H9 (cell line): ENCODE measurements at regions not wholly inside any gene's neighbourhood (a gene's known extent, or its start where the extent isn't known, plus 50 kb on each side); places are given as distances from the start of the nearest gene placed in this dataset.

Experiments
- DNase-seq: peaks from one replicate; pipeline ENCODE4 v3.0.0-alpha.2; 2017
- H2AFZ ChIP-seq: one replicate; pipeline ENCODE4 v1.6.1; 2013; ENCODE audit warnings: mild to moderate bottlenecking, low read length, control low read depth, moderate library complexity
- H2AK5ac ChIP-seq: 2 replicates; pipeline ENCODE4 v1.6.1; 2013; ENCODE audit warnings: low read length, control low read depth, mixed read lengths; ENCODE audit not compliant: insufficient read length
- H2BK120ac ChIP-seq: one replicate; pipeline ENCODE4 v1.6.1; 2013; ENCODE audit warnings: low read depth, mild to moderate bottlenecking, low read length, control low read depth, inconsistent platforms; ENCODE audit not compliant: poor library complexity, severe bottlenecking
- H2BK12ac ChIP-seq: 2 replicates; pipeline ENCODE4 v1.6.1; 2013; ENCODE audit warnings: low read length, control low read depth, mixed read lengths, low read depth; ENCODE audit not compliant: insufficient read length
- H2BK15ac ChIP-seq: 2 replicates; pipeline ENCODE4 v1.6.1; 2013; ENCODE audit warnings: low read depth, low read length, control low read depth
- H2BK20ac ChIP-seq: one replicate; pipeline ENCODE4 v1.6.1; 2013; ENCODE audit warnings: low read depth, mild to moderate bottlenecking, low read length, control low read depth, inconsistent platforms; ENCODE audit not compliant: poor library complexity, severe bottlenecking
- H2BK5ac ChIP-seq: 2 replicates; pipeline ENCODE4 v1.6.1; 2013; ENCODE audit warnings: low read length, control low read depth, mixed read lengths; ENCODE audit not compliant: insufficient read length
- H3K14ac ChIP-seq: 2 replicates; pipeline ENCODE4 v1.6.1; 2013; ENCODE audit warnings: low read length, control low read depth; ENCODE audit not compliant: insufficient read depth
- H3K18ac ChIP-seq: 2 replicates; pipeline ENCODE4 v1.6.1; 2013; ENCODE audit warnings: low read depth, mild to moderate bottlenecking, mixed read lengths, low read length, control low read depth; ENCODE audit not compliant: insufficient read length
- H3K23ac ChIP-seq: 2 replicates; pipeline ENCODE4 v1.6.1; 2013; ENCODE audit warnings: low read length, control low read depth, mixed read lengths, low read depth; ENCODE audit not compliant: insufficient read length
- H3K23me2 ChIP-seq: 2 replicates; pipeline ENCODE4 v1.6.1; 2013; ENCODE audit warnings: low read depth, mild to moderate bottlenecking, mixed read lengths, low read length, control low read depth; ENCODE audit not compliant: insufficient read length, poor library complexity, severe bottlenecking
- H3K27ac ChIP-seq: 2 replicates; pipeline ENCODE4 v1.5.1; 2013; ENCODE audit warnings: low read length, control low read depth, mixed read lengths, low read depth; ENCODE audit not compliant: insufficient read length
- H3K27me3 ChIP-seq: 2 replicates; pipeline ENCODE4 v1.6.1; 2013; ENCODE audit warnings: low read length, control low read depth, inconsistent platforms; ENCODE audit not compliant: insufficient read depth
- H3K4ac ChIP-seq: 2 replicates; pipeline ENCODE4 v1.6.1; 2013; ENCODE audit warnings: low read depth, mild to moderate bottlenecking, control low read depth, inconsistent platforms, low read length, moderate library complexity
- H3K4me1 ChIP-seq: 2 replicates; pipeline ENCODE4 v1.6.1; 2013; ENCODE audit warnings: low read length, control low read depth, inconsistent platforms; ENCODE audit not compliant: insufficient read depth
- H3K4me2 ChIP-seq: 2 replicates; pipeline ENCODE4 v1.6.1; 2013; ENCODE audit warnings: low read length, control low read depth, mixed read lengths; ENCODE audit not compliant: insufficient read length, insufficient read depth
- H3K56ac ChIP-seq: 2 replicates; pipeline ENCODE4 v1.6.1; 2013; ENCODE audit warnings: low read depth, mild to moderate bottlenecking, mixed read lengths, low read length, control low read depth; ENCODE audit not compliant: insufficient read length
- H3K79me1 ChIP-seq: 2 replicates; pipeline ENCODE4 v1.6.1; 2013; ENCODE audit warnings: low read depth, mild to moderate bottlenecking, moderate library complexity, low read length, control low read depth, inconsistent platforms; ENCODE audit not compliant: insufficient read depth, poor library complexity, severe bottlenecking
- H3K79me2 ChIP-seq: 2 replicates; pipeline ENCODE4 v1.6.1; 2013; ENCODE audit warnings: low read length, control low read depth, inconsistent platforms; ENCODE audit not compliant: insufficient read depth
- H3K9ac ChIP-seq: 2 replicates; pipeline ENCODE4 v1.6.1; 2013; ENCODE audit warnings: low read length, control low read depth, mixed read lengths; ENCODE audit not compliant: insufficient read length; ENCODE audit errors: extremely low read depth
- H3K9me3 ChIP-seq: one replicate; pipeline ENCODE4 v1.6.1; 2013; ENCODE audit warnings: low read depth, low read length, inconsistent platforms; ENCODE audit not compliant: control insufficient read depth
- H3T11ph ChIP-seq: one replicate; pipeline ENCODE4 v1.6.1; 2013; ENCODE audit warnings: mild to moderate bottlenecking, low read length, control low read depth, inconsistent platforms
- H4K20me1 ChIP-seq: one replicate; pipeline ENCODE4 v1.6.1; 2013; ENCODE audit not compliant: control insufficient read depth, insufficient read length, insufficient read depth
- H4K5ac ChIP-seq: 2 replicates; pipeline ENCODE4 v1.6.1; 2013; ENCODE audit warnings: low read depth, mild to moderate bottlenecking, mixed read lengths, low read length, control low read depth; ENCODE audit not compliant: insufficient read length
- H4K8ac ChIP-seq: replicated peaks from 2 replicates; pipeline ENCODE4 v1.6.1; 2013; ENCODE audit warnings: low read length, control low read depth, mixed read lengths, low read depth; ENCODE audit not compliant: insufficient read length
- H4K91ac ChIP-seq: 2 replicates; pipeline ENCODE4 v1.6.1; 2013; ENCODE audit warnings: low read depth, mild to moderate bottlenecking, moderate library complexity, mixed read lengths, low read length, control low read depth; ENCODE audit not compliant: insufficient read length
- H3K27ac Mint-ChIP-seq, 3 experiments: 2 replicates in 2 of 3; 3 replicates in 1 of 3; pipeline ENCODE4 v1.8.0; 2020 to 2021; ENCODE audit warnings: mixed read lengths in 3 of 3, mild to moderate bottlenecking in 1 of 3, moderate library complexity in 1 of 3
- H3K27me3 Mint-ChIP-seq: 2 replicates; pipeline ENCODE4 v1.8.0; 2021; ENCODE audit warnings: low read depth, mild to moderate bottlenecking, moderate library complexity, mixed read lengths
- H3K36me3 Mint-ChIP-seq, 3 experiments: 2 replicates in 2 of 3; 3 replicates in 1 of 3; pipeline ENCODE4 v1.8.0; 2020 to 2021; ENCODE audit warnings: low read depth in 3 of 3, mixed read lengths in 3 of 3; ENCODE audit not compliant: insufficient read depth in 1 of 3
- H3K4me1 Mint-ChIP-seq, 2 experiments: 2 replicates each; pipeline ENCODE4 v1.8.0; 2020; ENCODE audit warnings: mixed read lengths in 2 of 2
- H3K4me3 Mint-ChIP-seq, 2 experiments: 2 replicates in 1 of 2; 3 replicates in 1 of 2; pipeline ENCODE4 v1.8.0; 2020 to 2021; ENCODE audit warnings: mild to moderate bottlenecking in 2 of 2, mixed read lengths in 2 of 2, moderate library complexity in 1 of 2
- H3K9me3 Mint-ChIP-seq, 2 experiments: 2 replicates in 1 of 2; 3 replicates in 1 of 2; pipeline ENCODE4 v1.8.0; 2020; ENCODE audit warnings: mild to moderate bottlenecking in 2 of 2, mixed read lengths in 2 of 2, moderate library complexity in 1 of 2
- CTCF ChIP-seq: fragments of 200-600 bp; sonication (generic); conservative IDR thresholded peaks from 3 replicates; pipeline ENCODE4 v1.8.0; 2021; ENCODE audit warnings: antibody characterized with exemption, mild to moderate bottlenecking
- WGBS: extraction: QIAGEN DNeasy Blood & Tissue Kit; methylation state at CpG from one replicate; pipeline ENCODE4 v1.1.7; 2013; ENCODE audit warnings: missing lambda C conversion rate, low lambda C conversion rate, mixed read lengths; ENCODE audit not compliant: insufficient read length; ENCODE audit errors: extremely low coverage; 5-methylcytosine and 5-hydroxymethylcytosine counted together

- Histone ChIP-seq H3K56ac (no peak overlapping the region), H4K91ac (no peak overlapping the region), H3K18ac (no peak overlapping the region), H3K79me2 (no peaks in the 10 kb centered on the region), H3K27ac (no peak overlapping the region), H4K8ac (no peak overlapping the region), H2BK12ac (no peak overlapping the region), H2BK20ac (no peak overlapping the region), H4K20me1 (no peaks in the 10 kb centered on the region), H3K4ac (no peak overlapping the region), H3K23ac (no peak overlapping the region), H3K14ac (no peak overlapping the region), H3K4me2 (no peak overlapping the region), H2BK120ac (no peak overlapping the region), H3K9me3 (no peaks in the 10 kb centered on the region), H2BK15ac (no peak overlapping the region), H3K27me3 (no peaks in the 10 kb centered on the region), H2BK5ac (no peak overlapping the region), H3K4me1 (no peaks in the 10 kb centered on the region), H3K23me2 (no peaks in the 10 kb centered on the region), H4K5ac (no peak overlapping the region), H2AK5ac (no peak overlapping the region), H2AFZ (no peak overlapping the region), H3K79me1 (no peaks in the 10 kb centered on the region), H3T11ph (no peak overlapping the region), H3K9ac (no peak overlapping the region)
- Mint-ChIP-seq H3K4me1 (no peaks in the 10 kb centered on the region), H3K4me3 (no peak overlapping the region), H3K36me3 (peaks cover 0 to 3% (median 0%) of the 10 kb centered on the region in 3 experiments; a peak in 2 of 7 replicates), H3K27me3 (no peaks in the 10 kb centered on the region), H3K27ac (no peak overlapping the region), H3K9me3 (peaks cover 2 to 3% of the 10 kb centered on the region in 2 experiments; a peak in 2 of 5 replicates)
- WGBS, result no CpG with 5 or more reads among the region's 3 CpGs
- no peak for DNase-seq
- no peak for TF ChIP-seq CTCF
These were observed 230.6 kb upstream of the PEX5L start for GRCh38 chr3:180267202-180267843.
